GM12878 (cell line): ENCODE measurements at regions not wholly inside any gene's neighbourhood (a gene's known extent, or its start where the extent isn't known, plus 50 kb on each side); places are given as distances from the start of the nearest gene placed in this dataset.

ENCODE experiments used
- ATAC-seq: fragments of 200-7000 bp; cut with Tn5 transposase; 3 replicates; pipeline ENCODE4 v1.9.1; 2020; ENCODE audit warnings: mild to moderate bottlenecking, moderate library complexity
- BruUV-seq: library from RNA; stranded (reverse); fragments of 400-500 nt; replicated peaks from 2 replicates; lab custom pipeline; 2021; lab: Mats Ljungman, UMichigan
- CTCF ChIA-PET: fragments of 300-600 bp; sonication (Branson Sonifier 250); formaldehyde crosslinking; extraction: SDS; loops from one replicate; lab custom pipeline; 2021; ENCODE audit warnings: inconsistent platforms; lab: Yijun Ruan, JAX
- POLR2A ChIA-PET: fragments of 350-600 bp; formaldehyde crosslinking; extraction: SDS; loops from one replicate; lab custom pipeline; 2021; ENCODE audit warnings: inconsistent platforms; lab: Charles Lee
- RAD21 ChIA-PET: fragments of 300-600 bp; sonication (Branson Sonifier 250); formaldehyde crosslinking; loops from one replicate; lab custom pipeline; 2023; ENCODE audit warnings: antibody characterized with exemption; ENCODE audit not compliant: unreplicated experiment; lab: Charles Lee
- SMC1A ChIA-PET: fragments of 300-600 bp; sonication (Branson Sonifier 250); formaldehyde crosslinking; loops from one replicate; lab custom pipeline; 2023; ENCODE audit not compliant: unreplicated experiment, uncharacterized antibody; lab: Charles Lee
- DNase-seq: peaks from one replicate; pipeline ENCODE4 v3.0.0-alpha.2; 2011; ENCODE audit warnings: low read depth, low spot score
- FAIRE-seq: peaks from 3 replicates; lab custom pipeline; 2011; peaks lifted over from hg19 to GRCh38; lab: Jason Lieb, UNC
- H2AFZ ChIP-seq: 2 replicates; pipeline ENCODE4 v1.6.0; 2011; ENCODE audit warnings: low read depth, low read length, control low read depth; ENCODE audit not compliant: control insufficient read depth
- H3K27ac ChIP-seq: 2 replicates; pipeline ENCODE4 v1.5.1; 2011; ENCODE audit warnings: control low read depth; ENCODE audit not compliant: control insufficient read depth, insufficient read depth
- H3K27me3 ChIP-seq, 2 experiments: replicated peaks in 1 of 2; 2 replicates each; pipeline versions ENCODE4 v1.6.0 to v1.6.1; 2011; ENCODE audit warnings: low read length in 1 of 2; ENCODE audit not compliant: control insufficient read depth in 2 of 2, insufficient read depth in 2 of 2
- H3K36me3 ChIP-seq, 2 experiments: 2 replicates each; pipeline ENCODE4 v1.5.1; 2011; ENCODE audit warnings: low read length in 1 of 2; ENCODE audit not compliant: control insufficient read depth in 2 of 2, insufficient read depth in 2 of 2
- H3K4me1 ChIP-seq: 2 replicates; pipeline ENCODE4 v1.6.1; 2011; ENCODE audit warnings: mild to moderate bottlenecking, low read length, moderate library complexity, mixed read lengths; ENCODE audit not compliant: control insufficient read depth, insufficient read depth
- H3K4me2 ChIP-seq: 2 replicates; pipeline ENCODE4 v1.6.0; 2011; ENCODE audit warnings: control low read depth; ENCODE audit not compliant: control insufficient read depth, insufficient read depth
- H3K4me3 ChIP-seq: fragments of 200-600 bp; sonication (generic); 2 replicates; pipeline ENCODE4 v1.5.1; 2016
- H3K79me2 ChIP-seq: 2 replicates; pipeline ENCODE4 v1.6.0; 2011; ENCODE audit warnings: low read length; ENCODE audit not compliant: control insufficient read depth, insufficient read depth
- H3K9ac ChIP-seq: 2 replicates; pipeline ENCODE4 v1.8.0; 2011; ENCODE audit warnings: low read length, control low read depth, mixed read lengths; ENCODE audit not compliant: control insufficient read depth, insufficient read depth
- H3K9me3 ChIP-seq: replicated peaks from 3 replicates; pipeline ENCODE4 v1.5.1; 2011; ENCODE audit warnings: mild to moderate bottlenecking, low read length; ENCODE audit not compliant: control insufficient read depth, insufficient read depth
- H4K20me1 ChIP-seq: 2 replicates; pipeline ENCODE4 v1.6.0; 2011; ENCODE audit not compliant: control insufficient read depth, insufficient read depth
- CHD1 ChIP-seq: IDR thresholded peaks from 2 replicates; pipeline ENCODE4 v1.6.1; 2012; ENCODE audit warnings: low read depth, low read length, improper control_type of control experiment
- EP300 ChIP-seq, 2 experiments: fragments of 150-350 bp in 1 of 2; IDR thresholded peaks; 2 replicates each; pipeline ENCODE4 v1.6.1; 2011 to 2012; ENCODE audit warnings: low read depth in 2 of 2, low read length in 2 of 2, borderline replicate concordance in 1 of 2, improper control_type of control experiment in 1 of 2, inconsistent platforms in 1 of 2; ENCODE audit not compliant: control insufficient read depth in 1 of 2
- HDGF ChIP-seq: fragments of 450-650 bp; IDR thresholded peaks from 2 replicates; pipeline ENCODE4 v1.6.1; 2016; ENCODE audit warnings: antibody characterized with exemption
- NFIC ChIP-seq: IDR thresholded peaks from 2 replicates; pipeline ENCODE4 v1.6.1; 2012; ENCODE audit warnings: low read depth, mild to moderate bottlenecking, inconsistent platforms, low read length, moderate library complexity
- RAD21 ChIP-seq: IDR thresholded peaks from 2 replicates; pipeline ENCODE4 v1.6.1; 2011; ENCODE audit warnings: mild to moderate bottlenecking, low read depth, low read length, moderate library complexity; ENCODE audit not compliant: insufficient read depth
- RBBP5 ChIP-seq: fragments of 200-600 bp; sonication (generic); conservative IDR thresholded peaks from 2 replicates; pipeline ENCODE4 v1.6.1; 2016
- RCOR1 ChIP-seq: conservative IDR thresholded peaks from 2 replicates; pipeline ENCODE4 v1.6.1; 2012; ENCODE audit warnings: low read depth, low read length, improper control_type of control experiment
- SIX5 ChIP-seq: IDR thresholded peaks from 2 replicates; pipeline ENCODE4 v1.6.1; 2011; ENCODE audit warnings: mild to moderate bottlenecking, low read depth, low read length, moderate library complexity; ENCODE audit not compliant: severe bottlenecking
- SREBF1 ChIP-seq: IDR thresholded peaks from 2 replicates; pipeline ENCODE4 v1.6.1; 2012; ENCODE audit warnings: mild to moderate bottlenecking, low read length
- ZBED1 ChIP-seq: IDR thresholded peaks from 2 replicates; pipeline ENCODE4 v1.6.1; 2016; ENCODE audit warnings: borderline replicate concordance
- WGBS: methylation state at CpG from one replicate; pipeline ENCODE4 v1.1.6; 2016; ENCODE audit warnings: low lambda C conversion rate; ENCODE audit not compliant: insufficient replicate concordance, insufficient coverage; ENCODE audit errors: missing lambda C conversion rate; 5-methylcytosine and 5-hydroxymethylcytosine counted together
- in situ Hi-C: fragments of 300-500 bp; cut with MboI; formaldehyde crosslinking; loops from 9 replicates; pipeline ENCODE4 v1.14.3; 2018; ENCODE audit warnings: mixed read lengths
- intact Hi-C: fragments of 100-400 bp; cut with micrococcal nuclease; formaldehyde crosslinking; loops from one replicate; pipeline ENCODE4 v1.14.2; 2022; ENCODE audit not compliant: unreplicated experiment
- TF ChIP-seq, protein P1 (sequence below): fragments of 450-650 bp; IDR thresholded peaks from 2 replicates; pipeline ENCODE4 v1.6.1; 2017; ENCODE audit warnings: low read depth, mild to moderate bottlenecking, moderate library complexity

DNA sequence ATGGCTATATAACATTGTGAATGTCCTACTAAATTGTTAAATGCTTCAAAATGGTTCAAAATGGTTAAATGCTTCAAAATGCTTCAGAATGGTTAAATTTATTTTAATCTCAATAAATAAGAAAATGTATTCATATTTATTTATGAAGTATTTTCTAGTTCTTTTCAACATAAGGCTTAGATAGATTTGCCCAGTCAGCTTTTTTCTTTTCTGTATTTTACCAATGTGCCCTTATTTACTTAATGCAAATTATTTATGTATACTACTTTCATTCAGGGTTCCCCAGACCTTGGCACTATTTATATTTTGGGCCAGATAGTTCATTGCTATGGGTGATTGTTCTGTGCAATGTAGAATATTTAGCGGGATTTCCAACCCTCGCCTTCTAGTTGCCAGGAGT is 546.7 kb downstream of the RIT2 start:
- ATAC-seq (no peak), DNase-seq (no peak), FAIRE-seq (no peak)
- H2AFZ ChIP-seq = no peak overlapping the region
- no peaks in the 10 kb centered on the region for H3K9me3 ChIP-seq
- no peaks in the 10 kb centered on the region for H3K79me2 ChIP-seq
- no peaks in the 10 kb centered on the region for H3K36me3 ChIP-seq
- POLR2A ChIA-PET = no interaction called here
- CTCF ChIA-PET = no interaction called here
- H3K9ac ChIP-seq = no peak overlapping the region
- no peaks in the 10 kb centered on the region for H3K4me1 ChIP-seq
- no peak overlapping the region for H3K4me3 ChIP-seq
- in situ Hi-C loops (no loop called here), intact Hi-C loops (no loop called here)
- RAD21 ChIA-PET = interaction anchor here (0.6 kb wide), 1 partner anchor 228 kb away, joined by 3 read pairs; no protein-coding TSS in a partner anchor
- no peak overlapping the region for H3K27ac ChIP-seq
- no peaks in the 10 kb centered on the region for H3K27me3 ChIP-seq
- no peaks in the 10 kb centered on the region for H4K20me1 ChIP-seq
- BruUV-seq = no TSS peak
- SMC1A ChIA-PET = interaction anchor here (1.4 kb wide), 1 partner anchor 9 kb away, joined by 7 read pairs; no protein-coding TSS in a partner anchor
- WGBS = 53% methylated on average over 2 of the region's 2 CpGs
- no peak for TF ChIP-seq EP300 (IDR thresholded peaks at IDR 0.05; ENCODE audit: borderline replicate concordance in 1 of 2, control insufficient read depth in 1 of 2, low read depth in 2 of 2, low read length in 2 of 2)
- no peak for TF ChIP-seq RCOR1
- no peak for TF ChIP-seq NFIC
- TF ChIP-seq, protein P1, sequence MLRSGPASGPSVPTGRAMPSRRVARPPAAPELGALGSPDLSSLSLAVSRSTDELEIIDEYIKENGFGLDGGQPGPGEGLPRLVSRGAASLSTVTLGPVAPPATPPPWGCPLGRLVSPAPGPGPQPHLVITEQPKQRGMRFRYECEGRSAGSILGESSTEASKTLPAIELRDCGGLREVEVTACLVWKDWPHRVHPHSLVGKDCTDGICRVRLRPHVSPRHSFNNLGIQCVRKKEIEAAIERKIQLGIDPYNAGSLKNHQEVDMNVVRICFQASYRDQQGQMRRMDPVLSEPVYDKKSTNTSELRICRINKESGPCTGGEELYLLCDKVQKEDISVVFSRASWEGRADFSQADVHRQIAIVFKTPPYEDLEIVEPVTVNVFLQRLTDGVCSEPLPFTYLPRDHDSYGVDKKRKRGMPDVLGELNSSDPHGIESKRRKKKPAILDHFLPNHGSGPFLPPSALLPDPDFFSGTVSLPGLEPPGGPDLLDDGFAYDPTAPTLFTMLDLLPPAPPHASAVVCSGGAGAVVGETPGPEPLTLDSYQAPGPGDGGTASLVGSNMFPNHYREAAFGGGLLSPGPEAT = no peak
- no peak for TF ChIP-seq ZBED1
- no peak for TF ChIP-seq SIX5
- no peak for TF ChIP-seq RBBP5
- TF ChIP-seq RAD21 = no peak
- no peak for TF ChIP-seq CHD1
- TF ChIP-seq HDGF = no peak
- TF ChIP-seq SREBF1 = no peak
- no peak overlapping the region for H3K4me2 ChIP-seq
